Left forelimb (tissue), 1 donor: ENCODE measurements at regions not wholly inside any gene's neighbourhood (a gene's known extent, or its start where the extent isn't known, plus 50 kb on each side); places are given as distances from the start of the nearest gene placed in this dataset.
"Not testable (repeated sequence)": the region's sequence is repeated elsewhere in the genome, so short reads cannot be mapped to it uniquely, and the experiment has no call there.

Experiments
- DNase-seq: peaks from one replicate; pipeline ENCODE4 v3.0.0-alpha.2; 2018; ENCODE audit warnings: low spot score

- no peak for DNase-seq
These were observed 338.5 kb upstream of the ONECUT1 start for GRCh38 chr15:53128652-53129051.

- no peak for DNase-seq
These were observed 336.0 kb upstream of the ONECUT1 start for GRCh38 chr15:53126144-53126543.

DNA sequence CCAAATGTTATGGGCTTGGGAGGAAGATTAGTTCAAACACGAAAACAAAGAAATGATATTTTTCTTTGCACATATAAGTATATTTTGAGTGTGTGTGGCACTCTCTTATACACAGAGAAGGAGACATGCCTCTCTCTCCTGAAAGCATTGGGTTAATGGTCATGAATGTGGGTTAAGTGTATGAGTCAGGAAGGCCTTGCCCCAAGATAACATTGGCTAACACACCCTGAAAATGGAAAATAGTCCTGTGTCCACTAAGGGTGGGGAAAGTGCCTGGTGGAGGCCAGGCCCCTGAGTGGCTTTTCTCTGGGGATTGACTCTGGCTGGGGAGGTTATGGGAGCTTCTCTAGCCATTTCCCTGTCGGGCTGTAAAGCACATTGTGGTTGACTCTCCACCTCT, 332.7 kb upstream of the ONECUT1 start:
- DNase-seq = no peak

GRCh38 chr15:53116915-53117314, 326.8 kb upstream of the ONECUT1 start:
- not testable (repeated sequence) for DNase-seq

DNA sequence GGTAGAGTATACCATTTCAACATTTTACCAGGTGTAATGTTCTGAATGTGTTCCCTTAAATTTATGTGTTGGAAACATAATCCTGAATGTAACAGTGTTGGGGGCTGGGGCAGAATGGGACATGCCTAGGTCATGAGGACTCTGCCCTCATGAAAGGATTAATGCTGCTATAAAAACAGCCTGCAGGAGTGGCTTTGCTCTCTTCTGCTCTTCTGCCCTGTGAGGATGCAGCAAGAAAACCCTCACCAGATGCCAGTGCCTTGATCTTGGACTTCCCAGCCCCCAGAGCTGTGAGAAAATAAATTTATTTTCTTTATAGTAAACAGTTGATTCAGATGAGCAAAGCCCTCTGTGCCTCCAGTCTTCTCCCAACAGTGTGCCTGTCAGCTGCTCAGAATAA, 326.0 kb upstream of the ONECUT1 start:
- DNase-seq = no peak

- no peak for DNase-seq
These were observed 325.4 kb upstream of the ONECUT1 start for GRCh38 chr15:53115563-53115962.

GRCh38 chr15:53114960-53115359, 324.8 kb upstream of the ONECUT1 start:
- no peak for DNase-seq

- DNase-seq = no peak
These were observed 320.9 kb upstream of the ONECUT1 start for GRCh38 chr15:53110999-53111398.

- no peak for DNase-seq
These were observed 318.2 kb upstream of the ONECUT1 start for GRCh38 chr15:53108319-53108718.

- no peak for DNase-seq
These were observed 317.7 kb upstream of the ONECUT1 start for GRCh38 chr15:53107855-53108254.

GRCh38 chr15:53106505-53107286, 316.6 kb upstream of the ONECUT1 start:
- DNase-seq = no peak

GRCh38 chr15:53102483-53102882, 312.3 kb upstream of the ONECUT1 start:
- no peak for DNase-seq

DNA sequence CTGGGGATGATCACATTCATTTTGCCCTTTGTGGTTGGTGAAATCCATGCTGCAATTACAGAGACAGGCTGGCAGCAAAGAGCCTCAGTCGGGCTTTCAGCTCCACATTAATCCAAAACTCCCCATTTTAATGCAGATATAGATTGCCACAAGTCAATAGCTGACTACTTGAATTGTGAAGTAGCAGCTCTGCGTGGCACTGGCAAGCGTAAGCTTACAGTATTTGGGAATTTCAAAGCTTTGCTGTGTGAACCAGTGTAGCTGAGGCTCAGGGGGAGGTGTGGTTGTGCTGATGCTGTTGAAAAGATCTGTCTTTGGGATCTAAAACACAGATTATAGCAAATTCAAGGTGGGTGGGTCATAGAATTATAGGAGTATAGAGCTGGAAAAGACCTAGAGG, 290.3 kb upstream of the ONECUT1 start:
- DNase-seq = no peak

- no peak for DNase-seq
These were observed 284.1 kb upstream of the ONECUT1 start for GRCh38 chr15:53074221-53074620.

- no peak for DNase-seq
These were observed 281.9 kb upstream of the ONECUT1 start for GRCh38 chr15:53072077-53072476.

DNA sequence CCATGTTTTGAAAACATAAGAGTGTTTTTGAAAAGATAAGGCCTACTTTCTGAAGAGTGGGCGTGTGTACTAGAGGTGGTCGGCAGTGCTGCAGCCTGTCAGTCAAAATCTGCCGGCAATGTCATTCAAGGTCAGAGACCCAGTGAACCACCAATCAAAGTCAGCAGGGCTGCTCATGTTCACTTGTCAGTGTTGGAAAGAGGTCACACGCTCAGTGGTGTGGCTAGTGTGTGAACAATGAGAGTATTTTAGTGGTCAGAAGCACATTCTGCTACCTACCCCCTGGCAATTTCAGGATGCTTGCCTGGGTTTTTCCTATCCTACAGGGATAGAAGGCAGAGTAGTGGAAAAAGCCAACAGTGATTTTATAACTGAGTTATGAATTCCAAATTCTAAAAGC, 278.5 kb upstream of the ONECUT1 start:
- DNase-seq = no peak

DNA sequence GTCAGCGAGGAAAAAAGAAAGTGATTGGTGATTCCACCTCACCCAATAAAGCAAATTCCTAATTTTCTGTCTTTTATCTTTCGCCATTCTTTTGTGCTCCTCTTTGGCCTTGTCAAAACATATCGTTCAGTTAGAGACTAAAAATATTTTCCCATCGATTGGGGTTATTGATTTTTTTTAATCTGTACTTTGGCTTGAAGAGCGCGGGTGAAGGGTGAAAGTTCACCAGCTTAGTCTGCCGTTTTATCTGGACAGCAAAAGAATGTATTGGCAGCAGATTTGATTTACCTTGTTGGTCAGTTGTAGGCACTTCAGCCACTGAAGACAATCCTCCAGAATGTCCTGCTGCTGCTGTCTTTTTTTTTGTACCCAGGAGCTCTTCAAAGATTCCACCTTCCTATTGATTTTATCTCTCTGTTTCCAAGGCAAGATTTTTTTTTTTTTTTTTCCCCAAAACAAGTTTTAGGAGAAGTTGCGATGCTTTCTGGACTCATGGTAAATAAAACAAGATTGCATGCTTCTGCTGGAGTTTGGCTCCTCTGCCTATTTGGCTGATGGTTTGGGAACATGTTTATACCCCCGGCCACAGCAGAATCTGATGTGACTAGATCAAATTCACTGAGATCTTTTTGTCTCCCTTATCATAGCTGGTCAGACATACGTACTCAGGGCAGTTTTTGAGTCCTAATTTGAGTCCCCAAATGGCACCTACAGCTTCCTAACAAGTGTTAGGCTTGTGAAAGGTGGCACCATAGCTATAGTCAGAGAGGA, 269.3 kb upstream of the ONECUT1 start:
- no peak for DNase-seq

- no peak for DNase-seq
These were observed 256.1 kb upstream of the ONECUT1 start for GRCh38 chr15:53046153-53046790.

GRCh38 chr15:53038655-53038941, 248.5 kb upstream of the ONECUT1 start:
- DNase-seq = no peak

- DNase-seq = no peak
These were observed 247.9 kb upstream of the ONECUT1 start for GRCh38 chr15:53037904-53038654.

- no peak for DNase-seq
These were observed 246.5 kb upstream of the ONECUT1 start for GRCh38 chr15:53036641-53037040.

- no peak for DNase-seq
These were observed 244.7 kb upstream of the ONECUT1 start for GRCh38 chr15:53034767-53035245.
